Suprapubic skin (tissue), 3 donors: ENCODE measurements at regions not wholly inside any gene's neighbourhood (a gene's known extent, or its start where the extent isn't known, plus 50 kb on each side); places are given as distances from the start of the nearest gene placed in this dataset.
"Not testable (repeated sequence)": the region's sequence is repeated elsewhere in the genome, so short reads cannot be mapped to it uniquely, and the experiment has no call there.

Experiments
- POLR2A ChIP-seq, 2 donors: fragments of 450-650 bp; IDR thresholded peaks; one replicate each; pipeline ENCODE4 v1.6.1; 2017; ENCODE audit warnings: antibody characterized with exemption in 2 of 2, mild to moderate bottlenecking in 2 of 2, moderate library complexity in 2 of 2
- TF ChIP-seq, protein P1 (sequence below), 2 donors: fragments of 200-600 bp in 1 of 2; fragments of 450-650 bp in 1 of 2; sonication (generic) in 1 of 2; IDR thresholded peaks; one replicate each; pipeline ENCODE4 v1.5.1; 2016 to 2019; ENCODE audit warnings: antibody characterized with exemption in 2 of 2, mild to moderate bottlenecking in 1 of 2, moderate library complexity in 1 of 2

GRCh38 chrX:65282905-65283304 is 251.7 kb downstream of the LAS1L start:
- TF ChIP-seq, protein P1, sequence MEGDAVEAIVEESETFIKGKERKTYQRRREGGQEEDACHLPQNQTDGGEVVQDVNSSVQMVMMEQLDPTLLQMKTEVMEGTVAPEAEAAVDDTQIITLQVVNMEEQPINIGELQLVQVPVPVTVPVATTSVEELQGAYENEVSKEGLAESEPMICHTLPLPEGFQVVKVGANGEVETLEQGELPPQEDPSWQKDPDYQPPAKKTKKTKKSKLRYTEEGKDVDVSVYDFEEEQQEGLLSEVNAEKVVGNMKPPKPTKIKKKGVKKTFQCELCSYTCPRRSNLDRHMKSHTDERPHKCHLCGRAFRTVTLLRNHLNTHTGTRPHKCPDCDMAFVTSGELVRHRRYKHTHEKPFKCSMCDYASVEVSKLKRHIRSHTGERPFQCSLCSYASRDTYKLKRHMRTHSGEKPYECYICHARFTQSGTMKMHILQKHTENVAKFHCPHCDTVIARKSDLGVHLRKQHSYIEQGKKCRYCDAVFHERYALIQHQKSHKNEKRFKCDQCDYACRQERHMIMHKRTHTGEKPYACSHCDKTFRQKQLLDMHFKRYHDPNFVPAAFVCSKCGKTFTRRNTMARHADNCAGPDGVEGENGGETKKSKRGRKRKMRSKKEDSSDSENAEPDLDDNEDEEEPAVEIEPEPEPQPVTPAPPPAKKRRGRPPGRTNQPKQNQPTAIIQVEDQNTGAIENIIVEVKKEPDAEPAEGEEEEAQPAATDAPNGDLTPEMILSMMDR (IDR thresholded peaks at IDR 0.05), result not testable (repeated sequence)
- TF ChIP-seq POLR2A (IDR thresholded peaks at IDR 0.05), result not testable (repeated sequence)
